ENCODE measurements at regions not wholly inside any gene's neighbourhood (a gene's known extent, or its start where the extent isn't known, plus 50 kb on each side); places are given as distances from the start of the nearest gene placed in this dataset.

GRCh38 chr7:26919906-26920493 is 55.6 kb upstream of the SKAP2 start:
- intact Hi-C loops (cut with DNase I, micrococcal nuclease): no loop called here
- DNase-seq: no peak
- ATAC-seq: no peak

GRCh38 chr7:26918241-26918640 is 53.9 kb upstream of the SKAP2 start:
- DNase-seq: no peak
- intact Hi-C loops (cut with DNase I, micrococcal nuclease): no loop called here
- no peak for ATAC-seq

DNA sequence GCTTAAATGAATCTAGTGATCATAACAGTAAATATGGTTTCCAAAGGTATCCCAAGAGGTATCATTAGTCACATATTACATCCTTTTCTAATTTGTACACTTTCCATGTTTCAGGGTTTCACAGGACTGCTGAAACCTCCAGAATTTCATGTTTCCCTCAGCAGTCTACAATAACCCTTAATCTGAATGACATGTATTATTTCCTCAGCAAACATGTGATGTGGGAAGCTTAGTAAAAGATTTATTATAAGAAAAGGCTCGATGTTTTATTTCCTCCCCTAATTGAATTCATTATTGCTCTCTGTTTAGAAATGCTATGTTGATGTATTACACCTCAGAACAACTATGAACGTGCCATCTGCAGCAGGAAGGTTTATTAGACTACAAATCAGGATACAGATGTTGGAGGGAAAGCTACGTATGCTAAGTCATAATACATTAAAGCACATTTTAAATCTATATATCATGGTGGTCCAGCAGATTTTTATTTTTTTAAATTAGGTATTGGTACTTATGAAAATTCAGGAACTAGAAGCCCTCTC is 52.5 kb upstream of the SKAP2 start:
- intact Hi-C loops (cut with DNase I, micrococcal nuclease): no loop called here
- ATAC-seq (no peak), DNase-seq (no peak)

DNA sequence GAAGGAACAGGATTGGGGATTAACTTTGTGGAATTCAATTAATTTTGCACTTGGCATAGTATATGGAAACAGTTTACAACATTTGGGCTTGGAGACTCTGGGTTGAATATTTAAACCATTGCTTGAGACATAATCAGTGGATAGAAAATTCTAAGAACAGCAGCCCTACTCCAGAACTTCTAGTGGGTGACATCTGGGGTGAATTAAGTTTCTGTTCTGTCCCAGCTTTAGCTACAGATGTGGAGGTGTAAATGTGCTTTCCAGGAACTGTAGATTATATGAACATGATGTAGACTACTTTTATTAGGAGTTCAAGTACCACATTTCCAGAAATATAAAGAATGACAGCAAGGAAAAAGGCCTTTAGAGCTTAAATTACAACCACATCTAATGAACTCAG is 51.9 kb upstream of the SKAP2 start:
- DNase-seq: no peak
- intact Hi-C loops (cut with DNase I, micrococcal nuclease): no loop called here
- ATAC-seq: no peak
